HepG2 (cell line): ENCODE measurements at regions not wholly inside any gene's neighbourhood (a gene's known extent, or its start where the extent isn't known, plus 50 kb on each side); places are given as distances from the start of the nearest gene placed in this dataset.
A peak's percentile ranks its signal among the peaks of the same experiment; 100 is the strongest.

Experiments used
- ATAC-seq: fragments of 200-7000 bp; cut with Tn5 transposase; 3 replicates; pipeline ENCODE4 v1.9.1; 2020; ENCODE audit warnings: mild to moderate bottlenecking, moderate library complexity
- BruUV-seq: library from RNA; stranded (reverse); fragments of 400-500 nt; replicated peaks from 2 replicates; lab custom pipeline; 2021; lab: Mats Ljungman, UMichigan
- CTCF ChIA-PET: fragments of 300-600 bp; formaldehyde crosslinking; extraction: SDS; loops from one replicate; lab custom pipeline; 2021; ENCODE audit warnings: low total read pairs, inconsistent platforms, low intra/inter-chr PET ratio; lab: Yijun Ruan, JAX
- POLR2A ChIA-PET: fragments of 350-600 bp; sonication (Branson Sonifier 250); formaldehyde crosslinking; loops from one replicate; lab custom pipeline; 2020; ENCODE audit warnings: antibody characterized with exemption, inconsistent platforms; lab: Yijun Ruan, JAX
- DNase-seq: peaks from one replicate; pipeline ENCODE4 v3.0.0-alpha.2; 2015; ENCODE audit warnings: low spot score
- FAIRE-seq: peaks from 3 replicates; lab custom pipeline; 2011; peaks lifted over from hg19 to GRCh38; lab: Jason Lieb, UNC
- H2AFZ ChIP-seq: one replicate; pipeline ENCODE4 v1.6.1; 2011; ENCODE audit warnings: low read length, inconsistent platforms
- H3K27ac ChIP-seq: fragments of 300-600 bp; 3 replicates; pipeline ENCODE4 v1.8.0; 2011; ENCODE audit warnings: mixed run types, mild to moderate bottlenecking, mixed read lengths, low read length, inconsistent platforms; ENCODE audit not compliant: insufficient read depth; ENCODE audit errors: extremely low read length
- H3K27me3 ChIP-seq, 2 experiments: fragments of 200-600 bp in 1 of 2; 2 replicates in 1 of 2; 3 replicates in 1 of 2; pipeline versions ENCODE4 v1.6.0 to v1.8.0; 2011; ENCODE audit warnings: low read length in 2 of 2, mild to moderate bottlenecking in 2 of 2, moderate library complexity in 2 of 2, inconsistent platforms in 1 of 2; ENCODE audit not compliant: insufficient read depth in 2 of 2, control insufficient read depth in 1 of 2
- H3K36me3 ChIP-seq, 2 experiments: fragments of 200-600 bp in 1 of 2; replicated peaks in 1 of 2; 2 replicates in 1 of 2; 3 replicates in 1 of 2; pipeline versions ENCODE4 v1.5.1 to v1.8.0; 2011; ENCODE audit warnings: low read length in 2 of 2, inconsistent platforms in 1 of 2; ENCODE audit not compliant: insufficient read depth in 2 of 2, control insufficient read depth in 1 of 2
- H3K4me1 ChIP-seq: 2 replicates; pipeline ENCODE4 v1.5.1; 2012; ENCODE audit warnings: low read length, inconsistent platforms; ENCODE audit not compliant: insufficient read depth
- H3K4me2 ChIP-seq: 2 replicates; pipeline ENCODE4 v1.6.0; 2011; ENCODE audit warnings: low read depth, low read length, inconsistent platforms
- H3K4me3 ChIP-seq, 3 experiments: fragments of 200-600 bp in 1 of 3; sonication (generic), shearing (Covaris generic) in 1 of 3; replicated peaks in 1 of 3; 2 replicates each; pipeline ENCODE4 v1.5.1; 2011 to 2016; ENCODE audit warnings: low read length in 3 of 3, inconsistent platforms in 2 of 3, low read depth in 2 of 3, mild to moderate bottlenecking in 2 of 3, control low read depth in 1 of 3, mixed read lengths in 1 of 3; ENCODE audit not compliant: insufficient read depth in 1 of 3
- H3K79me2 ChIP-seq: one replicate; pipeline ENCODE4 v1.6.1; 2011; ENCODE audit warnings: low read length, inconsistent platforms; ENCODE audit not compliant: insufficient read depth
- H3K9ac ChIP-seq: 2 replicates; pipeline ENCODE4 v1.6.0; 2011; ENCODE audit warnings: mild to moderate bottlenecking, low read depth, low read length, inconsistent platforms; ENCODE audit not compliant: insufficient read depth
- H3K9me3 ChIP-seq: 2 replicates; pipeline ENCODE4 v1.5.1; 2012; ENCODE audit warnings: mild to moderate bottlenecking, low read length
- H4K20me1 ChIP-seq: 2 replicates; pipeline ENCODE4 v1.6.0; 2011; ENCODE audit warnings: inconsistent platforms, mild to moderate bottlenecking, low read length, moderate library complexity; ENCODE audit not compliant: insufficient read depth
- ARNTL ChIP-seq: sonication (generic); formaldehyde crosslinking; IDR thresholded peaks from 2 replicates; pipeline ENCODE4 v1.4.0; 2020; ENCODE audit warnings: mild to moderate bottlenecking, missing genetic modification reagents
- CBX5 ChIP-seq: sonication (generic); formaldehyde crosslinking; IDR thresholded peaks from 2 replicates; pipeline ENCODE4 v1.4.0; 2020; ENCODE audit warnings: missing genetic modification reagents, borderline replicate concordance
- CHD2 ChIP-seq: IDR thresholded peaks from 2 replicates; pipeline ENCODE4 v1.6.1; 2011; ENCODE audit warnings: low read depth, low read length, improper control_type of control experiment
- FUBP1 ChIP-seq: sonication (generic); formaldehyde crosslinking; IDR thresholded peaks from 2 replicates; pipeline ENCODE4 v1.5.1; 2020; ENCODE audit warnings: missing genetic modification reagents, mild to moderate bottlenecking, borderline replicate concordance
- HDAC1 ChIP-seq: sonication (generic); formaldehyde crosslinking; IDR thresholded peaks from 2 replicates; pipeline ENCODE4 v1.5.1; 2020; ENCODE audit warnings: mild to moderate bottlenecking, missing genetic modification reagents
- RBAK ChIP-seq: sonication (generic); formaldehyde crosslinking; IDR thresholded peaks from 2 replicates; pipeline ENCODE4 v1.5.1; 2020; ENCODE audit warnings: mild to moderate bottlenecking, missing genetic modification reagents
- SOX6 ChIP-seq, 2 experiments: fragments of 450-650 bp in 1 of 2; sonication (generic) in 1 of 2; formaldehyde crosslinking in 1 of 2; IDR thresholded peaks; 2 replicates each; pipeline versions ENCODE4 v1.4.0 to v1.6.1; 2017 to 2020; ENCODE audit warnings: antibody characterized with exemption in 1 of 2, mild to moderate bottlenecking in 1 of 2, missing genetic modification reagents in 1 of 2
- ZNF253 ChIP-seq: sonication (generic); formaldehyde crosslinking; IDR thresholded peaks from 2 replicates; pipeline ENCODE4 v1.8.0; 2022; ENCODE audit warnings: mild to moderate bottlenecking, missing genetic modification reagents, borderline replicate concordance
- WGBS: methylation state at CpG from one replicate; pipeline ENCODE4 v1.1.6; 2017; ENCODE audit warnings: low lambda C conversion rate; 5-methylcytosine and 5-hydroxymethylcytosine counted together
- in situ Hi-C: cut with HindIII; loops from 2 replicates; pipeline ENCODE4 v1.10.0; 2017; ENCODE audit warnings: low pct_unique_long_range_greater_than_20kb; ENCODE audit not compliant: extremely low pct_ligation_motif_present
- intact Hi-C: fragments of 100-400 bp; cut with micrococcal nuclease; formaldehyde crosslinking; loops from one replicate; pipeline ENCODE4 v1.10.0; 2022; ENCODE audit not compliant: unreplicated experiment

GRCh38 chr17:72534265-72534664, 413.4 kb downstream of the SOX9 start (continued):
- TF ChIP-seq FUBP1 (no peak), CHD2 (no peak), RBAK (CRISPR knock-in tag) (peak; percentile 90), ZNF253 (CRISPR knock-in tag) (no peak), HDAC1 (CRISPR knock-in tag) (no peak)
- TF ChIP-seq, all 625 proteins: peak for 2

- no peak for FAIRE-seq
- peaks cover 0 to 9% of the 10 kb centered on the region in 2 experiments; a peak in 2 of 5 replicates for H3K36me3 ChIP-seq
- ATAC-seq, result no peak
- intact Hi-C loops (no loop called here), in situ Hi-C loops (loop anchor here (10.0 to 25.0 kb wide), 3 partner anchors 772 to 1770 kb away; no protein-coding TSS in a partner anchor)
- no peak overlapping the region for H3K9ac ChIP-seq
- peaks cover 9% of the 10 kb centered on the region for H3K9me3 ChIP-seq
- ChIA-PET CTCF (no interaction called here), POLR2A (interaction anchor here (1.5 to 2.4 kb wide), 2 partner anchors 16 to 414 kb away, joined by 3 to 7 read pairs; partner anchors contain the start of gene SOX9)
- BruUV-seq, result no TSS peak
- H3K4me2 ChIP-seq, result no peak overlapping the region
- TF ChIP-seq SOX6 (IDR thresholded peaks at IDR 0.05) (no peak), SOX6 (CRISPR knock-in tag; IDR thresholded peaks at IDR 0.05) (0 out of 2 replicates have a peak, but pooled peaks have one; percentile 3), CBX5 (no peak), ARNTL (CRISPR knock-in tag) (no peak)
- DNase-seq, result no peak
- H3K4me1 ChIP-seq, result peaks cover 83% of the 10 kb centered on the region
- WGBS, result 96% methylated on average over 3 of the region's 3 CpGs
- no peak overlapping the region for H3K27ac ChIP-seq
- H2AFZ ChIP-seq, result no peak overlapping the region
- no peaks in the 10 kb centered on the region for H4K20me1 ChIP-seq
- no peak overlapping the region for H3K4me3 ChIP-seq
- H3K27me3 ChIP-seq, result no peaks in the 10 kb centered on the region
- peaks cover 97% of the 10 kb centered on the region for H3K79me2 ChIP-seq
Measured at GRCh38 chr17:72534776-72535175, 414.0 kb downstream of the SOX9 start.
